ENCODE measurements at regions not wholly inside any gene's neighbourhood (a gene's known extent, or its start where the extent isn't known, plus 50 kb on each side); places are given as distances from the start of the nearest gene placed in this dataset.
"Not testable (repeated sequence)": the region's sequence is repeated elsewhere in the genome, so short reads cannot be mapped to it uniquely, and the experiment has no call there.

DNA sequence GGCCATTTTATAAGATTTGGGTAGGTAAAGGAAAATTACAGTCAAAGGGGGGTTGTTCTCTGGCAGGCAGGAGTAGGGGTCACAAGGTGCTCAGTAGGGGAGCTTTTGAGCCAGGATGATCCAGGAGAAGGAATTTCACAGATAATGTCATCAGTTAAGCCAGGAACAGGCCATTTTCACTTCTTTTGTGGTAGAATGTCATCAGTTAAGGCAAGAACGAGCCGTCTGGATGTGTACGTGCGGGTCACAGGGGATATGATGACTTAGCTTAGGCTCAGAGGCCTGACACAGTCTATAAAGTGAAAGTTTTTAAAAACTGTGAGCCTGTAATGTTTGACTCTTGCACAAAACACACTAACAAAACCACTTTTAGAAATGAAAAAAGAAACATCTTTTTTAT, 1371.3 kb upstream of the RAG2 start:
- TF ChIP-seq, protein P1, sequence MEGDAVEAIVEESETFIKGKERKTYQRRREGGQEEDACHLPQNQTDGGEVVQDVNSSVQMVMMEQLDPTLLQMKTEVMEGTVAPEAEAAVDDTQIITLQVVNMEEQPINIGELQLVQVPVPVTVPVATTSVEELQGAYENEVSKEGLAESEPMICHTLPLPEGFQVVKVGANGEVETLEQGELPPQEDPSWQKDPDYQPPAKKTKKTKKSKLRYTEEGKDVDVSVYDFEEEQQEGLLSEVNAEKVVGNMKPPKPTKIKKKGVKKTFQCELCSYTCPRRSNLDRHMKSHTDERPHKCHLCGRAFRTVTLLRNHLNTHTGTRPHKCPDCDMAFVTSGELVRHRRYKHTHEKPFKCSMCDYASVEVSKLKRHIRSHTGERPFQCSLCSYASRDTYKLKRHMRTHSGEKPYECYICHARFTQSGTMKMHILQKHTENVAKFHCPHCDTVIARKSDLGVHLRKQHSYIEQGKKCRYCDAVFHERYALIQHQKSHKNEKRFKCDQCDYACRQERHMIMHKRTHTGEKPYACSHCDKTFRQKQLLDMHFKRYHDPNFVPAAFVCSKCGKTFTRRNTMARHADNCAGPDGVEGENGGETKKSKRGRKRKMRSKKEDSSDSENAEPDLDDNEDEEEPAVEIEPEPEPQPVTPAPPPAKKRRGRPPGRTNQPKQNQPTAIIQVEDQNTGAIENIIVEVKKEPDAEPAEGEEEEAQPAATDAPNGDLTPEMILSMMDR (IDR thresholded peaks at IDR 0.05): not testable (repeated sequence)
- not testable (repeated sequence) for TF ChIP-seq POLR2A (IDR thresholded peaks at IDR 0.05)

Data from uterus (tissue), 2 donors.